ENCODE measurements at regions not wholly inside any gene's neighbourhood (a gene's known extent, or its start where the extent isn't known, plus 50 kb on each side); places are given as distances from the start of the nearest gene placed in this dataset.

DNA sequence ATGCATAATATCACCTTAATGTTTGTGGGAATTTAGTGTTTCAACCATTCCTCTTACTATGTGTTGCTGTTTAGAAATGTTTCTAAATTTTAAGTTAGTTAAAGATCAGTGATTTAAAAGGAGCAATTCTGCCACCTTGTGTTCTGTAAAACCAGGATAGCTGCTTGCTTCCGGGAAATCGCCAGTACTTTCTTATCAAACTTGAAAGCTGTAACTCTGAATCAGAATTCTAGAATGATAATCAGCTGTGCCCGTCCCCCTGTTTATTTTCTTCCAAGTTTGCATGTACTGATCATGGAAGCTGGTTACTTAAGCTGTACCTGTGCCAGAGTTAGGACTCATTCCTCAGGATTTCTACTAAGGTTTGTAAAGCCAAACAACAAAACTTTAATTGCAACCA lies 656.4 kb downstream of the LTN1 start:
- TF ChIP-seq, protein P1, sequence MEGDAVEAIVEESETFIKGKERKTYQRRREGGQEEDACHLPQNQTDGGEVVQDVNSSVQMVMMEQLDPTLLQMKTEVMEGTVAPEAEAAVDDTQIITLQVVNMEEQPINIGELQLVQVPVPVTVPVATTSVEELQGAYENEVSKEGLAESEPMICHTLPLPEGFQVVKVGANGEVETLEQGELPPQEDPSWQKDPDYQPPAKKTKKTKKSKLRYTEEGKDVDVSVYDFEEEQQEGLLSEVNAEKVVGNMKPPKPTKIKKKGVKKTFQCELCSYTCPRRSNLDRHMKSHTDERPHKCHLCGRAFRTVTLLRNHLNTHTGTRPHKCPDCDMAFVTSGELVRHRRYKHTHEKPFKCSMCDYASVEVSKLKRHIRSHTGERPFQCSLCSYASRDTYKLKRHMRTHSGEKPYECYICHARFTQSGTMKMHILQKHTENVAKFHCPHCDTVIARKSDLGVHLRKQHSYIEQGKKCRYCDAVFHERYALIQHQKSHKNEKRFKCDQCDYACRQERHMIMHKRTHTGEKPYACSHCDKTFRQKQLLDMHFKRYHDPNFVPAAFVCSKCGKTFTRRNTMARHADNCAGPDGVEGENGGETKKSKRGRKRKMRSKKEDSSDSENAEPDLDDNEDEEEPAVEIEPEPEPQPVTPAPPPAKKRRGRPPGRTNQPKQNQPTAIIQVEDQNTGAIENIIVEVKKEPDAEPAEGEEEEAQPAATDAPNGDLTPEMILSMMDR (IDR thresholded peaks at IDR 0.05; ENCODE audit: unreplicated experiment in 3 of 3): peak; percentile 57 to 78 (median 64)
- Mint-ChIP-seq H3K36me3 (ENCODE audit: low read depth) (no peaks in the 10 kb centered on the region), H3K9me3 (peaks cover 4% of the 10 kb centered on the region), H3K4me1 (peaks cover 55% of the 10 kb centered on the region), H3K27me3 (ENCODE audit: low read depth) (no peaks in the 10 kb centered on the region), H3K4me3 (peak overlapping the region in 1 of 3 experiments; percentile 41), H3K27ac (peak overlapping the region; percentile 79 to 97 (median 93))

DNA sequence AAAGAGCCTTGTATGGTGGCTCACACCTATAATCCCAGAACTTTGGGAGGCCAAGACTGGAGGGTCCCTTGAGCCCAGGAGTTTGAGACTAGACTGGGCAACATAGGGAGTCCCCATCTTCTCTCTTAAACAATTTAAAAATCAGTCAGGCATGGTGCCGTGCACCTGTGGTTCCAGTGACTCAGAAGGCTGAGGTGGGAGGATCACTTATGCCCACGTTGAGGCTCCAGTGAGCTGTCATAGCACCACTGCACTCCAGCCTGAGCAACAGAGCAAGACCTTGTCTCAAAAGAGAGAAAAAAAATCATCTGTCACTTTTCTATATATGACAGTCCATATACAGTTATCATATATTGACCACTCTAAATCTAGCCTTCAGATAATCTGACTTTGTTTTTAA lies 658.3 kb downstream of the LTN1 start:
- no peak overlapping the region for H3K4me3 Mint-ChIP-seq
- H3K4me1 Mint-ChIP-seq: peaks cover 48% of the 10 kb centered on the region
- no peaks in the 10 kb centered on the region for H3K36me3 Mint-ChIP-seq (ENCODE audit: low read depth)
- H3K9me3 Mint-ChIP-seq: peaks cover 6% of the 10 kb centered on the region
- peak overlapping the region; percentile 43 to 93 (median 89) for H3K27ac Mint-ChIP-seq
- TF ChIP-seq, protein P1 (IDR thresholded peaks at IDR 0.05; ENCODE audit: unreplicated experiment in 3 of 3): no peak
- no peaks in the 10 kb centered on the region for H3K27me3 Mint-ChIP-seq (ENCODE audit: low read depth)

DNA sequence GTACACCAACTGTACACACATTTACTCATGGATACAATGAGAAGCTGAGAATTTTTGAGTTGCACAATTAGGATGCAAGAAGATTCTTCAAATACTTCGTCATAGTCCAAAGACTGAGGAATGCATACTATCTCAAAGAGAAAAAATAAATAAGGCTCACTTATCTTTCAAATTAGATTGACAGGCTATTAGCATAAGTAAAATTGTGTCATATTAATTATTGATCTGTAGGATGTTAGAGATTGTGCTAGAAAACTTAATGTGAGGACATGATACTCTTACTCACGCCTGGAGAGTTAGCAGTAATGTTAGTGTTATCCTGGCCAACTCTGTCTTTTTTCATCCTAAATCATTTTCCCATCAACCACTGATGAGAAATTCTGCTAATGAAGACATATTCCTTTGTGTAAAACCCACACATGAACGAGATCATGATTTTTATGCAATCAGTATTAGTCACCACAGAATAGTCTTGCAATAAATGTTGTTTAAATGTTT lies 659.0 kb downstream of the LTN1 start:
- H3K4me3 Mint-ChIP-seq: no peak overlapping the region
- no peaks in the 10 kb centered on the region for H3K27me3 Mint-ChIP-seq (ENCODE audit: low read depth)
- TF ChIP-seq, protein P1 (IDR thresholded peaks at IDR 0.05; ENCODE audit: unreplicated experiment in 3 of 3): no peak
- peaks cover 40% of the 10 kb centered on the region for H3K4me1 Mint-ChIP-seq
- peaks cover 3% of the 10 kb centered on the region for H3K36me3 Mint-ChIP-seq (ENCODE audit: low read depth)
- peaks cover 10% of the 10 kb centered on the region for H3K9me3 Mint-ChIP-seq
- H3K27ac Mint-ChIP-seq: peak overlapping the region; percentile 50 to 93 (median 59)

DNA sequence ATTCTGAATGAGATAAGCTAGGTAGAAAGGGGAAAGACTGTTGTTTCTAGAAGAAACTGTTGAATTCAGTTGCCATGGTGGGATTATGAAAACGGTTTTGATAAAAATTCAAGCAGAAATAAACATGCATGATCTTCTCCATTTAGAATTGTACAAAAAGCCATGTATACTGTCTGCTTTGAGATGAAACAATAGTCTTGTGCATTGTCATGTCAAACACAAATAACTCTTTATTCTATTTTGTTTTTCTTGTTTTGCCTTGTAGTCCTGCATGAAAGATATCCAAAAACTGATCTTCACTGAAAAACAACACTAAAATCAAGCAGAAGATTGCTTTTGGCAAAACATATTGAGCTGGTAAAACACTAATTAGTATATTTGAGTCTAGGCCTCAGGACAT lies 659.9 kb downstream of the LTN1 start:
- Mint-ChIP-seq H3K27me3 (ENCODE audit: low read depth) (no peaks in the 10 kb centered on the region), H3K27ac (peak overlapping the region; percentile 50 to 93 (median 59)), H3K4me1 (peaks cover 35% of the 10 kb centered on the region), H3K9me3 (peaks cover 16% of the 10 kb centered on the region), H3K4me3 (no peak overlapping the region), H3K36me3 (ENCODE audit: low read depth) (peaks cover 4% of the 10 kb centered on the region)
- TF ChIP-seq, protein P1 (IDR thresholded peaks at IDR 0.05; ENCODE audit: unreplicated experiment in 3 of 3): no peak

DNA sequence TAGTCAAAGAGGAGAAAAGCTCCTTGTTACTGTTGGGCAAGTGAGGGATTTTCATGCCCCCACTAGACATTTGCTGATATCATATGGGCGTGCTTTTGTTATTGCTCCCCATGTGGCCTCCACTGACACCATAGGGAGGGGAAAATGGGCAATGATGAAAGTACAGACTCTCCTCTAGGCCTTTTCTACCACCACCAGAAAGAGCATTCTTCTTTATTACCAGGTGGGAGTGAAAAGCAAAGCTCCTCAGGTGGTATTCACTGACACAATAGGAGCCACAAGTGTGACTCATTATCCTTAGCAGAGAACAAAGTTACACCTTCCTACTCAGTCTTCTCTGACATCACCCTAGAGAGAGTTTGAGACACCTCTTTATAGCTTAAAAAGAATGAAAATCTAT lies 667.1 kb downstream of the LTN1 start:
- Mint-ChIP-seq H3K27ac (no peak overlapping the region), H3K27me3 (ENCODE audit: low read depth) (no peaks in the 10 kb centered on the region), H3K36me3 (ENCODE audit: low read depth) (peaks cover 8% of the 10 kb centered on the region), H3K4me1 (no peaks in the 10 kb centered on the region), H3K9me3 (peaks cover 42% of the 10 kb centered on the region), H3K4me3 (no peak overlapping the region)
- TF ChIP-seq, protein P1 (IDR thresholded peaks at IDR 0.05; ENCODE audit: unreplicated experiment in 3 of 3): no peak

DNA sequence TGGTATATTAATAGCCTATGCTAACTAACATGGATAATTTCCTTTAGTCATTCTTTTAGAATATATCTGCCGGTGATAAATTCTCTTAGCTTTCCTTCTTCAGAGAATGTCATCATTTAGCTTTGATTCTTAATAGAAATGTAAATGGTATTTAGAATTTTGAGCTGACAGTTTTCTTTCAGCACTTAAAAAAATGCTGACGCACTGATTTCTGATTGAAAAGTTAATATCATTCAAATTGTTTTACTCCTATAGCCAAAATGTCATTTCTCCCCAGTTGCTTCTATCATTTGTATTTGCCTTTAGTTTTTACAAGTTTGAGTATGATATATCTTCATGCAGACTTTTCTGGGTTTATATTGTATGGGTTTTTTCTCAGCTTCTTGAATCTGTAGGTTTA lies 668.0 kb downstream of the LTN1 start:
- Mint-ChIP-seq H3K9me3 (peaks cover 42% of the 10 kb centered on the region), H3K27me3 (ENCODE audit: low read depth) (no peaks in the 10 kb centered on the region), H3K4me1 (no peaks in the 10 kb centered on the region), H3K36me3 (ENCODE audit: low read depth) (peaks cover 8% of the 10 kb centered on the region), H3K27ac (no peak overlapping the region), H3K4me3 (no peak overlapping the region)
- TF ChIP-seq, protein P1 (IDR thresholded peaks at IDR 0.05; ENCODE audit: unreplicated experiment in 3 of 3): no peak

Measured in nephron (organoid).